ENCODE measurements at regions not wholly inside any gene's neighbourhood (a gene's known extent, or its start where the extent isn't known, plus 50 kb on each side); places are given as distances from the start of the nearest gene placed in this dataset.

DNA sequence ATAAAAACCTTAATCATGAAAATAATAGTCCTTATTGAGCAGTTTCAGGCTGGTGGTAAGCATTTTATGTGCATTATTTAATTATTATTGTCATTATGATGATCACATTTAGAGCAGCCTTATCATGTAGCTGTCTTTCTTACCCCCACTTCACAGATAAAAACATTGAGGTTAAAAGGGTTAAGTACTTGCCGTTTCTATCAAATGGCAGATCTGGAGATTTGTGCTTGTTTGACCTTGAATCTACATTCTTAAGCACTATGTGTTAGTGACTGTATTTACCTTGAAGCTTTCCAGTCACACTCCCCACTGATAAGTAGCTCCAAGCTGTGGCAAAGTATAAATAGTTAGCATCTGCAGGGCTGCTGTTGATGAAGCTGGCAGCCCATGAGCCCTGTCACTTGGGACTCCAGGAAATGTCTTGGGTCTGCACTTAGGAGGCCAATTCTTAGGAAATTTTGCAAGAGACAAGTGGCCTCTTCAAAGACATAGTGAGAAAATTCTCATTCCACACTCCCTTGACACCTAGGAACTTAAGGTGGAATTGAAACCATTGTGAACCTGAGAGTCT lies 116.8 kb upstream of the AGR3 start:
- H2BK5ac ChIP-seq (ENCODE audit: insufficient read length, low read length): no peak overlapping the region
- H2BK120ac ChIP-seq (ENCODE audit: low read depth, low read length, poor library complexity, severe bottlenecking): no peak overlapping the region
- H3K14ac ChIP-seq (ENCODE audit: insufficient read depth, low read length): no peak overlapping the region
- no peaks in the 10 kb centered on the region for H3K4me1 ChIP-seq (ENCODE audit: insufficient read depth, low read length)
- H4K91ac ChIP-seq (ENCODE audit: insufficient read length, low read depth, low read length): no peak overlapping the region
- H3K27me3 Mint-ChIP-seq (ENCODE audit: low read depth): no peaks in the 10 kb centered on the region
- H4K8ac ChIP-seq (replicated peaks; ENCODE audit: insufficient read length, low read depth, low read length): no peak overlapping the region
- TF ChIP-seq, protein P1, sequence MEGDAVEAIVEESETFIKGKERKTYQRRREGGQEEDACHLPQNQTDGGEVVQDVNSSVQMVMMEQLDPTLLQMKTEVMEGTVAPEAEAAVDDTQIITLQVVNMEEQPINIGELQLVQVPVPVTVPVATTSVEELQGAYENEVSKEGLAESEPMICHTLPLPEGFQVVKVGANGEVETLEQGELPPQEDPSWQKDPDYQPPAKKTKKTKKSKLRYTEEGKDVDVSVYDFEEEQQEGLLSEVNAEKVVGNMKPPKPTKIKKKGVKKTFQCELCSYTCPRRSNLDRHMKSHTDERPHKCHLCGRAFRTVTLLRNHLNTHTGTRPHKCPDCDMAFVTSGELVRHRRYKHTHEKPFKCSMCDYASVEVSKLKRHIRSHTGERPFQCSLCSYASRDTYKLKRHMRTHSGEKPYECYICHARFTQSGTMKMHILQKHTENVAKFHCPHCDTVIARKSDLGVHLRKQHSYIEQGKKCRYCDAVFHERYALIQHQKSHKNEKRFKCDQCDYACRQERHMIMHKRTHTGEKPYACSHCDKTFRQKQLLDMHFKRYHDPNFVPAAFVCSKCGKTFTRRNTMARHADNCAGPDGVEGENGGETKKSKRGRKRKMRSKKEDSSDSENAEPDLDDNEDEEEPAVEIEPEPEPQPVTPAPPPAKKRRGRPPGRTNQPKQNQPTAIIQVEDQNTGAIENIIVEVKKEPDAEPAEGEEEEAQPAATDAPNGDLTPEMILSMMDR (conservative IDR thresholded peaks at IDR 0.05): no peak
- no peak overlapping the region for H3K4me2 ChIP-seq (ENCODE audit: insufficient read depth, insufficient read length, low read length)
- H4K20me1 ChIP-seq (ENCODE audit: control insufficient read depth, insufficient read depth, insufficient read length): no peaks in the 10 kb centered on the region
- H3K4me3 Mint-ChIP-seq: no peak overlapping the region
- H3K23me2 ChIP-seq (ENCODE audit: insufficient read length, low read depth, low read length, poor library complexity, severe bottlenecking): no peaks in the 10 kb centered on the region
- no peak overlapping the region for H3K27ac ChIP-seq (ENCODE audit: insufficient read length, low read depth, low read length)
- no peak for DNase-seq
- H3K27ac Mint-ChIP-seq: no peak overlapping the region
- no peak overlapping the region for H3K18ac ChIP-seq (ENCODE audit: insufficient read length, low read depth, low read length)
- H3K36me3 Mint-ChIP-seq (ENCODE audit: insufficient read depth in 1 of 3, low read depth in 3 of 3): peaks cover 0 to 5% (median 4%) of the 10 kb centered on the region in 3 experiments; a peak in 5 of 7 replicates
- H4K5ac ChIP-seq (ENCODE audit: insufficient read length, low read depth, low read length): no peak overlapping the region
- H3K23ac ChIP-seq (ENCODE audit: insufficient read length, low read depth, low read length): no peak overlapping the region
- H2AK5ac ChIP-seq (ENCODE audit: insufficient read length, low read length): no peak overlapping the region
- peaks cover 8 to 9% of the 10 kb centered on the region in 2 experiments; a peak in 4 of 5 replicates for H3K9me3 Mint-ChIP-seq
- H3K9me3 ChIP-seq (ENCODE audit: control insufficient read depth, low read depth, low read length): no peaks in the 10 kb centered on the region
- H2AFZ ChIP-seq (ENCODE audit: low read length): no peak overlapping the region
- no peak overlapping the region for H3K4ac ChIP-seq (ENCODE audit: low read depth, low read length)
- H3K4me1 Mint-ChIP-seq: no peaks in the 10 kb centered on the region
- H3K79me2 ChIP-seq (ENCODE audit: insufficient read depth, low read length): no peaks in the 10 kb centered on the region
- no CpG with 5 or more reads among the region's 1 CpG for WGBS (ENCODE audit: extremely low coverage, insufficient read length, low lambda C conversion rate)
- no peak overlapping the region for H3T11ph ChIP-seq (ENCODE audit: low read length)
- no peak overlapping the region for H2BK15ac ChIP-seq (ENCODE audit: low read depth, low read length)
- H3K79me1 ChIP-seq (ENCODE audit: insufficient read depth, low read depth, low read length, poor library complexity, severe bottlenecking): no peaks in the 10 kb centered on the region
- H2BK12ac ChIP-seq (ENCODE audit: insufficient read length, low read depth, low read length): no peak overlapping the region
- no peak overlapping the region for H2BK20ac ChIP-seq (ENCODE audit: low read depth, low read length, poor library complexity, severe bottlenecking)
- H3K9ac ChIP-seq (ENCODE audit: extremely low read depth, insufficient read length, low read length): no peak overlapping the region
- H3K27me3 ChIP-seq (ENCODE audit: insufficient read depth, low read length): no peaks in the 10 kb centered on the region
- H3K56ac ChIP-seq (ENCODE audit: insufficient read length, low read depth, low read length): no peak overlapping the region
